ENCODE measurements at regions not wholly inside any gene's neighbourhood (a gene's known extent, or its start where the extent isn't known, plus 50 kb on each side); places are given as distances from the start of the nearest gene placed in this dataset.
"Not testable (repeated sequence)": the region's sequence is repeated elsewhere in the genome, so short reads cannot be mapped to it uniquely, and the experiment has no call there.

DNA sequence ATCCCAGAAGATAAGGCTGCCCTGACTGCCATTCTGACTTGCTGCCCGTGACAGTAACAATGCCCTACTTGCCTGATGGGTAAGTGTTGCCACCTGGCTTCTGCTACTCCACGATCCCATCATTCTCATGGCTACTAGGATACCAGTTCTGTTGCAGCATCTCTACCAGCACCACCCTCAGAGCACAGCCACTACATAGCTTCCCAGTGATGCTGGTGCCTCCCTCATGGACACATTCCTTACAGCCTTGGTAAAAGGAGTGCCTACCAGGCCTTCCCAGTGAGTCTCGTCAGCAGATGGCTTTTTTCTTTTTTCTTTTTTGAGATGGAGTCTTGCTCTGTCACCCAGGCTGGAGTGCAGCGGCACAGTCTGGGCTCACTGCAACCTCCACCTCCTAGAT lies 84.4 kb upstream of the CMKLR1 start:
- DNase-seq, result no peak

GRCh38 chr12:108421082-108421481 lies 82.0 kb upstream of the CMKLR1 start:
- not testable (repeated sequence) for DNase-seq

GRCh38 chr12:108420421-108420820 lies 81.3 kb upstream of the CMKLR1 start:
- DNase-seq, result not testable (repeated sequence)

- DNase-seq, result no peak
Observed at GRCh38 chr12:108419949-108420348, 80.8 kb upstream of the CMKLR1 start.

GRCh38 chr12:108418164-108418890 lies 79.2 kb upstream of the CMKLR1 start:
- no peak for DNase-seq

DNA sequence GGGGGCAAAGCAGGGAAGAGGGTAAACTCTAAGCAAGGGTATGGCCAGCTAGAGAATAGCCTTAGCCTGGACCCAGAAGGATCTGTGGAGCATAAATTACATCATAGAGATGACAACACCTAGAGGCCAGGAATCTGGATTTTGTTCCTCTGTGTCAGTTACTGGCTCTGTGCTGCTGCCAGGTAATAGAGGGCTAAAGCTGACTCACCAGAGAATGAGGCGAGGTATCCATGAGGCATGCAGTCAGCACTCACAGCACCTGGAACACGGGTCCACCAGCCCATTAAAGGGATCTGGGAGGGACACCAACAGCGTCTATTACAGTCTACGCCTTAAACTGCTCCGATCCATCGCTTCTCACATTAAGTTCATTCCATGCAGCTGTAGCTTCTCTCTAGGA lies 74.9 kb upstream of the CMKLR1 start:
- no peak for DNase-seq

- no peak for DNase-seq
Observed at GRCh38 chr12:108410689-108411088, 71.6 kb upstream of the CMKLR1 start.

DNA sequence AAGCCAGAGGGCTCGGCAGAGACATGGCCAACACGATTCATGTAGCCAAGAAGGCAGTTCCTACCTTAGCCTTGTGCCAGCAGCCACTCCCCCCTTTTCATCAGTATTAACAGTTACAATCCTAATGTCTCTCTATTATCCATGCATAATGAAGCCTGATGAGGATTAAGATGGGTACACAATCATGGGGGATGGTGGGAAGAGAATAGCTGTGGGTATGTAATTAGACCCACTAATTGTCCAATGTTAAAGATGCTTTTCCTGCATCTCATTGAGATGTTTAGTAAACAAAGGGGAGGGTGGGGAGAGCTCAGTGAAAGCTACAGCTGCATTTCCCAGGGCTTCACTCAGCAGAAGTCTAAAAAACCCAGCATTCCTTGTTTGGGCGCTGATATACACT lies 70.4 kb upstream of the CMKLR1 start:
- no peak for DNase-seq

GRCh38 chr12:108403952-108404351 lies 64.8 kb upstream of the CMKLR1 start:
- DNase-seq, result peak in 2 of 3 donors; percentile 5 to 13

GRCh38 chr12:108401964-108402363 lies 62.9 kb upstream of the CMKLR1 start:
- no peak for DNase-seq

DNA sequence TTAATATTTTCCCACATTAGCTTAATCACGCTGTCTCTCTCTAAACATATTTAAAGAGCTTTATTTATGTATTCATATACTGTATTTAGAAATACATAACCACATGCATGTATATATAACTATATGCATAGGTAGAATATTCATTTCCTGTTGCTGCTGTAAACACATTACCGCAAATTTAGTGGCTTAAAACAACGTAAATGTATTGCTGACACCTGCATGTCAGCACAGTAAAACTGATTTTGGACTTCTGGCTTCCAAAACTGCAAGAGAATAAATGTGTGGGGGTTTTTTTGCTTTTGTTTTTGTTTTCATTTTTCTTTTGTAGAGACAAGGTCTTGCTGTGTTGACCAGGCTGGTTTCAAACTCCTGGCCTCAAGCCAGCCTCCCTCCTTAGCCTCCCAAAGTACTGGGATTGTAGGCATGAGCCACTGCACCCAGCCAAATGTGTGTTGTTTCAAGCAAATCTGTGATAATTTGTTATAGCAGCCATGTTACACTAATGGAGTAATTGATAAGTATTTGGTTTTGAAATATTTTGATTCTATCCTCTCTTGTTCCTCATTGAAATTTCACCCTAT lies 61.9 kb upstream of the CMKLR1 start:
- no peak for DNase-seq

DNA sequence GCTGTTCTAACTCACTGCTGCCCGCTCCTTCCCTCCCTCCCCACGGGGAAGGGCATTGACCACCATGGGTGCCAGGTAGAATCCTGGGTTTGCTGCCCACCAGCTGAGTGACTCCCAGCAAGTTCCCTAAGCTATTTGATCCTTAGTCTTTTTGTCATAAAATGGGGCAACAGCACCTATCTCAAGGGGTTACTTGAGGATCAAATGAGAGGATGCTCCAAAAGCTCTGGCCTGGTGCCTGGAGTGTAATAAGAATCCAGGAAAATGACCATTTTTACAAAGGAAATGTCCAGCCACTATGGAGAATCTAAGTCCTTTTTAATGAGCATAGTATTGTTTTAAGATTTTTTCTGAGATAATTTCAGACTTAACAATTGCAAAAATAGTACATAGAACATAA lies 61.4 kb upstream of the CMKLR1 start:
- no peak for DNase-seq

- DNase-seq, result no peak
Observed at GRCh38 chr12:108400056-108400455, 60.9 kb upstream of the CMKLR1 start.

DNA sequence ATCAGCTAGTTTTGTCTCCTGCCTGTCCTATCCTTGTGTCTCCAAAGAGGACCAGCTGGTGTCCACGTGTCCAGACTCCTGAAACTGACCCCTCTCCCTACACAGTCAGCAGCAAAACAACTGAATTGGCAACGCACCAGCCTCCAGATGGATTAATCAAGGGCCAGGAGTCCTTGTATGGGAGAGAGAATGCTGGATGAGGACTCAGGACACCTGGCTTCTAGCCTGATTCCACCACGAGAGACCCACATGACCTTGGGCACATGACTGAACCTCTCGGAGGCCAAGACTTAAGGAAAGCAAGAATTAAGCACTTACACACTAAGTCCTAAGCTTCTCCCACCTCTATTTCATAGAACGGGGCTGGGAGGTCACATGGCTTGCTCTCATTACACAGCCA lies 60.4 kb upstream of the CMKLR1 start:
- DNase-seq, result no peak

DNA sequence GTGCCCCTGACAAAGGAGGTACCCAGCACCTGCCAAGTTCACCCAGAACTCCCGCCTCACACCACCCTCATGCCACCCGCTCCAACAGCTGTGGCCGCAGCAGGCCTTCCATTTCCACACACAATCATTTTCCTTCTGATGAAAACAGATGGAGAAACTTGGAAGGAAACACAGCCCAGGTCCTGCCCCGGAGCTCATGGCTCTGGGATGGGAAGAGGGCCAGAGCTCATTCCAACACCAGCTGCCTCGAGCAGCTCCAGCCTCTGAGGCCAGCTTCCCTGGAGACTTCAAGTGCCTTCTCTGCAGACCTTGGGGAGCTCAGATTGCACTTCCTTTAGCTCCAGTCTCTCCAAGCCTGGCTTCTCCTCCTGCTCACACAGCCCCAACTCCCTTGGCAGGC lies 55.1 kb upstream of the CMKLR1 start:
- DNase-seq, result no peak

GRCh38 chr12:108392284-108392683 lies 53.2 kb upstream of the CMKLR1 start:
- no peak for DNase-seq

DNA sequence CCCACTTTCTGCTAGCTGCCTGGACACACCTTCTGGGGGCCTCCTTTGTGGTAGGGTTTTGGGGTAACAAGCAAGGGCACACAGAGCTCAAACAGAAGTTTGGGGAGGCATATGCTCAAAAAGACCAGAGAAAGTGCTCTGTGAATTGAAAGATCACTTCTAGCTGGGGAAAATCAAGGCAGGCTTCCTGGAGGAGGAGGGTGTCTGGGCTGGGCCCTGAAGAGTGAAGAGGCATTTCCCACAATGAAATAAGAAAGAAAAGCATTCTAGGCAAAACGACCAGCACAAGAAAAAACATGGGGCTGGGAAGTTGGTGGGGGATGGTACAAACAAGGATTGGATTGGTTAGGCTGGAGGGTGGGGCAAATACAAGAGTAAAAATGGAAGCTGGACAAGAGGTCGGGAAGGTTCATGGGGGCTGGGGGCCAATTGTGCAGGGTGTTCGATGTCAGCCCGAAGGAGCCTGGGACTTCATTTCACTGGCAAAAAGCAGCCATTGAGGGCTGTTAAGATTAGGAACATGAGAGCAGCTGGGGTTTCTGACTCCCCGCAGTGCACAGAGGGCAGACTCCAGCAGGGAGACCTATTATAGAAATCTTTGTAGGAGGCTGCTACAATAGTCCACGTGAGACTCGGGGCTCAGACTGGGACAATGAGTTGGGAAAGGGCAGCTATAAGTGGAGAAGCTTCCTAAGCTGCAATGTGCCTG lies 51.5 kb upstream of the CMKLR1 start:
- no peak for DNase-seq

DNA sequence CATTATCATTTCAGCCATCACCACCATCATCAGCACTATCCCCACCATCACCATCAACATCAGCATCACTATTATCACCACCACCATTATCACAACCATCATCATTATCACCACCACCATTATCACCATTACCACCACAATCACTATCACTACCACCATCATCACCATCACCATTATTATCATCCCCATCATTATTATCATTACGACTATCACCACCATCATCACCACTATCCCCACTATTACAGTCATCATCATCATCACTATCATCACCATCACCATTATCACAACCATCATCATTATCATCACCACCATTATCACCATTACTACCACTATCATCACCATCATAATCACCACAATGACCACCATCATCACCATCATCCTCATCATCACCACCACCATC lies 50.4 kb upstream of the CMKLR1 start:
- no peak for DNase-seq

Data from suppressor macrophage treated with lipopolysaccharide for 1 hour (primary cell).